PC-3 (cell line): ENCODE measurements at regions not wholly inside any gene's neighbourhood (a gene's known extent, or its start where the extent isn't known, plus 50 kb on each side); places are given as distances from the start of the nearest gene placed in this dataset.

Experiments
- EZH2 ChIP-seq: fragments of 300-600 bp; sonication (generic); IDR thresholded peaks from one replicate; pipeline ENCODE4 v1.6.1; 2017; ENCODE audit warnings: antibody characterized with exemption, mild to moderate bottlenecking, low read length; ENCODE audit not compliant: unreplicated experiment
- TF ChIP-seq, protein P1 (sequence below): fragments of 300-600 bp; sonication (generic); conservative IDR thresholded peaks from 2 replicates; pipeline ENCODE4 v1.5.1; 2017; ENCODE audit warnings: antibody characterized with exemption, low read depth, mild to moderate bottlenecking, low read length

DNA sequence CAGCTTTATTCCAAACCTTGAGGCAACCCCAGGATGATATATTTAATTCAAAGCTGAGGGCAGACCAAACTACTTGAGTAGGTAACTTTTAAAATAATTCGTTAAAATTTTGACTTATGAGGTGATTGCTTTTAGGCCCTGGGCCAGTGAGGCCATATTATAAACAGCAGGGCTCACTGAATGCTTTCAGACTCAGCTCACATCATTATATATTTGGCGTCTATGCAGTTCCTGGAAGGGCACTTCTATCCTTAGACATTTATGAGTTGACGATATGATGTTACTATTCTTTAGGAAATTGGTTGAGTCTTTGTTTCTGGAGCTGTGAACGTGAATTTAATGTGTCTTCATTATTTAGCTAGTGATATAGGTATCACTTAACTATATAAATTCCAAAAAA, 400.1 kb downstream of the PDHA2 start:
- TF ChIP-seq, protein P1, sequence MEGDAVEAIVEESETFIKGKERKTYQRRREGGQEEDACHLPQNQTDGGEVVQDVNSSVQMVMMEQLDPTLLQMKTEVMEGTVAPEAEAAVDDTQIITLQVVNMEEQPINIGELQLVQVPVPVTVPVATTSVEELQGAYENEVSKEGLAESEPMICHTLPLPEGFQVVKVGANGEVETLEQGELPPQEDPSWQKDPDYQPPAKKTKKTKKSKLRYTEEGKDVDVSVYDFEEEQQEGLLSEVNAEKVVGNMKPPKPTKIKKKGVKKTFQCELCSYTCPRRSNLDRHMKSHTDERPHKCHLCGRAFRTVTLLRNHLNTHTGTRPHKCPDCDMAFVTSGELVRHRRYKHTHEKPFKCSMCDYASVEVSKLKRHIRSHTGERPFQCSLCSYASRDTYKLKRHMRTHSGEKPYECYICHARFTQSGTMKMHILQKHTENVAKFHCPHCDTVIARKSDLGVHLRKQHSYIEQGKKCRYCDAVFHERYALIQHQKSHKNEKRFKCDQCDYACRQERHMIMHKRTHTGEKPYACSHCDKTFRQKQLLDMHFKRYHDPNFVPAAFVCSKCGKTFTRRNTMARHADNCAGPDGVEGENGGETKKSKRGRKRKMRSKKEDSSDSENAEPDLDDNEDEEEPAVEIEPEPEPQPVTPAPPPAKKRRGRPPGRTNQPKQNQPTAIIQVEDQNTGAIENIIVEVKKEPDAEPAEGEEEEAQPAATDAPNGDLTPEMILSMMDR, result no peak
- TF ChIP-seq EZH2, result no peak
